Memory B cell (primary cell): ENCODE measurements at regions not wholly inside any gene's neighbourhood (a gene's known extent, or its start where the extent isn't known, plus 50 kb on each side); places are given as distances from the start of the nearest gene placed in this dataset.

Source experiments
- ATAC-seq: fragments of 150-1000 bp; cut with Tn5 transposase; 2 replicates; pipeline ENCODE4 v1.10.0; 2021; ENCODE audit warnings: low read depth, mild to moderate bottlenecking, moderate library complexity
- DNase-seq, 2 donors: peaks; one replicate each; pipeline ENCODE4 v3.0.0; 2022; ENCODE audit warnings: low spot score in 2 of 2
- H3K27ac Mint-ChIP-seq: one replicate; pipeline ENCODE4 v1.8.0; 2022; ENCODE audit warnings: mild to moderate bottlenecking, moderate library complexity, mixed read lengths
- H3K27me3 Mint-ChIP-seq: one replicate; pipeline ENCODE4 v1.8.0; 2022; ENCODE audit warnings: mixed read lengths
- H3K36me3 Mint-ChIP-seq: one replicate; pipeline ENCODE4 v1.8.0; 2022; ENCODE audit warnings: mild to moderate bottlenecking, mixed read lengths
- H3K4me1 Mint-ChIP-seq: one replicate; pipeline ENCODE4 v1.8.0; 2022; ENCODE audit warnings: mixed read lengths
- H3K4me3 Mint-ChIP-seq: one replicate; pipeline ENCODE4 v1.8.0; 2022; ENCODE audit warnings: mild to moderate bottlenecking, moderate library complexity, mixed read lengths
- H3K9me3 Mint-ChIP-seq: one replicate; pipeline ENCODE4 v1.8.0; 2022; ENCODE audit warnings: mixed read lengths

- Mint-ChIP-seq H3K4me3 (no peak overlapping the region), H3K4me1 (no peaks in the 10 kb centered on the region), H3K27ac (no peak overlapping the region), H3K36me3 (no peaks in the 10 kb centered on the region), H3K27me3 (no peaks in the 10 kb centered on the region), H3K9me3 (no peaks in the 10 kb centered on the region)
- ATAC-seq (no peak), DNase-seq (no peak)
Observed at GRCh38 chr14:84037593-84037992, 1492.4 kb upstream of the FLRT2 start.

- H3K27ac Mint-ChIP-seq: no peak overlapping the region
- no peaks in the 10 kb centered on the region for H3K36me3 Mint-ChIP-seq
- no peak for DNase-seq
Observed at GRCh38 chr14:84040101-84040500, 1489.8 kb upstream of the FLRT2 start.

DNA sequence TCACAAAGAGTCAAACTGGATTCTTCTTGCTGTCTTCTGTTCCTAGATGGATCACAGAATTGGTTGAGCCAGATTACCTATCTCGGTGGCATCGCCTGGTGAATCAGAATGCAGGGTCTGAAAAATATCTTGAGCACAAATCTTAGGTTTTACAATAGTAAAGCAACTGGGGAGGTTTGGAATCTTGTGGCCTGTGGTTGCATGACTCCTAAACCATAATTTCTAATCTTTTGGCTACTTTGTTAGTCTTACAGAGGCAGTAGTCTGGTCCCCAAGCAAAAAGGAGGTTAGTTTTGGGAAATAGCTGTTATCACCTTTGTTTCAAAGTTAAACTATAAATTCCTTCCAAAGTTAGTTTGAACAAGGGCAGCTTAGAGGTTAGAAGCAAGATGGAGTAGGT, 1488.5 kb upstream of the FLRT2 start:
- no peaks in the 10 kb centered on the region for H3K4me1 Mint-ChIP-seq
- H3K4me3 Mint-ChIP-seq: no peak overlapping the region
- no peak for ATAC-seq
- no peak overlapping the region for H3K27ac Mint-ChIP-seq
- H3K9me3 Mint-ChIP-seq: no peaks in the 10 kb centered on the region
- DNase-seq: no peak
- no peaks in the 10 kb centered on the region for H3K36me3 Mint-ChIP-seq
- H3K27me3 Mint-ChIP-seq: no peaks in the 10 kb centered on the region

More at GRCh38 chr14:84040101-84040500, 1489.8 kb upstream of the FLRT2 start:
- no peaks in the 10 kb centered on the region for H3K4me1 Mint-ChIP-seq
- no peaks in the 10 kb centered on the region for H3K9me3 Mint-ChIP-seq
- no peak for ATAC-seq
- H3K27me3 Mint-ChIP-seq: no peaks in the 10 kb centered on the region
- H3K4me3 Mint-ChIP-seq: no peak overlapping the region

DNA sequence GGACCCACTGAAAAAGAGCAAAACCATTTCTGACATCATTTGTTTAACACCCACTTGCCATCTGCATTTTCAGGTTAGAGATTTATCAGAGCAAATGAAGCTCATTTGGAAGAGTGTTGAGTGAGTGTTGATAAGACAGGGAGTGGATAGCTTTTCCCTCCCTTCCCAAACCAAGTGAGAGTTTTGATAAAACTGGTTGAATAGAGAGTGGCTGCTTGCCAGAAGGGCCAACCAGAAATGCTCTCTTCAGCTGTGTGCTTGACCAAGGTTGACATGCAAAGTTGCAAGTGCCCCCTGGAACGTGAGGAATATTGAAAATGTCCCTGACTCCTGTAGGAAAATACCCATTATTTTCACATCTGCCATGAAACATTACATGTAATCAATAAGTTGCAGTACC, 1487.0 kb upstream of the FLRT2 start:
- no peak for DNase-seq
- no peak for ATAC-seq

DNA sequence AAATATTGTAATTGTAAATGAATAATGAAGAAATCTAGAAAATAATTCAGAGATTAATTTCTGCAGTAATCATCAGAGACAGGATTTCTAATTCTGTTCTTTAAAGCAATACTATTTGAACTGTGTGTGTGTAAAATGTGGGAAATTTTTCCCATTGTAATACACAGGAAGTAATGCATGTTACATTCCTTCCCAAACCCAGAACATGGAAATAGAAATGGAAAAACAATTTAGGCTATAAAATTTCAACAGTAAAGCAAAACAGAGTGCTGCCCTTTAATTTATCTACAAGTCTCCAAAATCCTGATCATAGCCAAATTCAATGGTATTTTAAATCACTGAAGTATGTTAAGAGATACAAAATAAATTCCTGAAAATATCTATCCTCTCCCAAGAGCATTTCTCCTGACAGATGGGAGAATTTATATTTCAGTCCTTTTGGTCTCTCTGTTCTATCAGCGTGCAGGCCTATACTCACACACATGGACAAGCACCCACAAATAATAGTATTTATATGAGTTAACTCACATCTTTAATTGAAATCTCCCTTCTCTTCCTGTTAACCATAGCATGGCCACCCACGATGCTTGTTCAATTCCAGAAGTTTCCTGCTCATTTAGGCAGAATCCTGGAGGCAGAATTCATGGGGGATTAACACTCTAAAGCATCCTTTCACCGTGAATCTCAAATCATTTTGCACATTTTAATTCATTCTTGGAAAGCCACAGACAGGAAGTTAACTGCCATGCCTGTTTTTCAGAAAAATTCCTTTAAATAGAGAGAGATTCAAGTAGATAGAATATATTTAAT, 1465.4 kb upstream of the FLRT2 start:
- Mint-ChIP-seq H3K27me3 (no peaks in the 10 kb centered on the region), H3K36me3 (no peaks in the 10 kb centered on the region), H3K4me3 (no peak overlapping the region), H3K27ac (no peak overlapping the region), H3K4me1 (no peaks in the 10 kb centered on the region), H3K9me3 (peaks cover 8% of the 10 kb centered on the region)
- no peak for DNase-seq
- ATAC-seq: no peak

More for the DNA sequence above, 1487.0 kb upstream of the FLRT2 start:
- Mint-ChIP-seq H3K27ac (no peak overlapping the region), H3K9me3 (no peaks in the 10 kb centered on the region), H3K4me1 (no peaks in the 10 kb centered on the region), H3K4me3 (no peak overlapping the region), H3K27me3 (no peaks in the 10 kb centered on the region), H3K36me3 (no peaks in the 10 kb centered on the region)

- Mint-ChIP-seq H3K36me3 (no peaks in the 10 kb centered on the region), H3K27ac (no peak overlapping the region), H3K9me3 (peaks cover 8% of the 10 kb centered on the region), H3K4me1 (no peaks in the 10 kb centered on the region), H3K27me3 (no peaks in the 10 kb centered on the region), H3K4me3 (no peak overlapping the region)
- no peak for ATAC-seq
- no peak for DNase-seq
Observed at GRCh38 chr14:84065811-84066210, 1464.1 kb upstream of the FLRT2 start.

- Mint-ChIP-seq H3K27me3 (no peaks in the 10 kb centered on the region), H3K36me3 (no peaks in the 10 kb centered on the region), H3K27ac (no peak overlapping the region), H3K9me3 (peaks cover 4% of the 10 kb centered on the region), H3K4me3 (no peak overlapping the region), H3K4me1 (no peaks in the 10 kb centered on the region)
- ATAC-seq (no peak), DNase-seq (no peak)
Observed at GRCh38 chr14:84068288-84068687, 1461.7 kb upstream of the FLRT2 start.

GRCh38 chr14:84071061-84071460, 1458.9 kb upstream of the FLRT2 start:
- ATAC-seq (no peak), DNase-seq (no peak)
- no peak overlapping the region for H3K27ac Mint-ChIP-seq
- no peaks in the 10 kb centered on the region for H3K36me3 Mint-ChIP-seq
- H3K4me3 Mint-ChIP-seq: no peak overlapping the region
- no peaks in the 10 kb centered on the region for H3K4me1 Mint-ChIP-seq
- H3K9me3 Mint-ChIP-seq: peaks cover 7% of the 10 kb centered on the region
- no peaks in the 10 kb centered on the region for H3K27me3 Mint-ChIP-seq

GRCh38 chr14:84074626-84075025, 1455.3 kb upstream of the FLRT2 start:
- peaks cover 7% of the 10 kb centered on the region for H3K9me3 Mint-ChIP-seq
- H3K36me3 Mint-ChIP-seq: no peaks in the 10 kb centered on the region
- H3K27me3 Mint-ChIP-seq: no peaks in the 10 kb centered on the region
- H3K27ac Mint-ChIP-seq: no peak overlapping the region
- DNase-seq (no peak), ATAC-seq (no peak)
- H3K4me1 Mint-ChIP-seq: no peaks in the 10 kb centered on the region
- H3K4me3 Mint-ChIP-seq: no peak overlapping the region

GRCh38 chr14:84080944-84081343, 1449.0 kb upstream of the FLRT2 start:
- H3K36me3 Mint-ChIP-seq: no peaks in the 10 kb centered on the region
- no peak overlapping the region for H3K4me3 Mint-ChIP-seq
- no peaks in the 10 kb centered on the region for H3K4me1 Mint-ChIP-seq
- no peaks in the 10 kb centered on the region for H3K27me3 Mint-ChIP-seq
- DNase-seq (no peak), ATAC-seq (no peak)
- peaks cover 10% of the 10 kb centered on the region for H3K9me3 Mint-ChIP-seq
- H3K27ac Mint-ChIP-seq: no peak overlapping the region

DNA sequence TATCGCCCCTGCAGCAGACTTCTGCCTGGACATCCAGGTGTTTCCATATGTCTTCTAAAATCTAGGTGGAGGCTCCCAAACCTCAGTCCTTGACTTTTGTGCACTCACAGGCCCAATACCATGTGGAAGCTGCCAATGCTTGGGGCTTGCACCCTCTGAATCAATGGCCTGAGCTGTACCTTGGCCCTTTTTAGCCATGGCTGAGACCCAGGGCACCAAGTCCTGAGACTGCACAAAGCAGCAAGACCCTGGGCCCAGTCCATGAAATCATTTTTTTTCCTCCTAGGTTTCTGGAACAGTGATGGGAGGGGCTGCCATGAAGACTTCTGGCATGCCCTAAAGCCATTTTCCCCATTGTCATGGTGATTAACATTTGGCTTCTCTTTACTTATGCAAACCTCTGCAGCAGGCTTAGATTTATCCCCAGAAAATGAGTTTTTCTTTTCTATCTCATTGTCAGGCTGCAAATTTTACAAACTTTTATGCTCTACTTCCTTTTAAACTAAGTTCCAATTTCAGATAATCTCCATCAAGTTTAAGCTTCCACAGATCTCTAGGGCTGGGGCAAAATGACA, 1445.8 kb upstream of the FLRT2 start:
- DNase-seq: no peak
- no peaks in the 10 kb centered on the region for H3K36me3 Mint-ChIP-seq
- no peaks in the 10 kb centered on the region for H3K4me1 Mint-ChIP-seq
- no peak overlapping the region for H3K27ac Mint-ChIP-seq
- H3K27me3 Mint-ChIP-seq: no peaks in the 10 kb centered on the region
- no peak overlapping the region for H3K4me3 Mint-ChIP-seq
- ATAC-seq: no peak
- H3K9me3 Mint-ChIP-seq: peaks cover 13% of the 10 kb centered on the region

DNA sequence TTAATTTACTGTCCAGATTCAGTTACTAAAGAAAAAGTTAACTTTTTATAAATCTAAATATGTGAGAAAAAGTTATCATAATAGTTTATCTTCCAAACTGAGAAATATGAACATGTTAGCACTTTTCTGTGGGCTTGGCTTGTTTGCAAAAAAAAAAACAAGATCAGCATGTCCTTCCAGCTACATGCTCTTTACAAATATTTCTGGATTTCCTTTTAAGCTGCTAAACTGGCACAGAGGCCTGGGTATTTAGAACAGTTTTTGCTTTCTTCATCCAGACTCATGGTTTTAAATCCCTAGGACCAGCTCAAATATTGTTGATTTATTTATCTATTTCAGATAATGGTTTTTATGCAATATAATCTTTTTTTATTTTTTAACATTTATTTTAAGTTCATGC, 1444.5 kb upstream of the FLRT2 start:
- H3K9me3 Mint-ChIP-seq: peaks cover 13% of the 10 kb centered on the region
- H3K4me1 Mint-ChIP-seq: no peaks in the 10 kb centered on the region
- H3K4me3 Mint-ChIP-seq: no peak overlapping the region
- DNase-seq (no peak), ATAC-seq (no peak)
- no peaks in the 10 kb centered on the region for H3K36me3 Mint-ChIP-seq
- no peaks in the 10 kb centered on the region for H3K27me3 Mint-ChIP-seq
- no peak overlapping the region for H3K27ac Mint-ChIP-seq

DNA sequence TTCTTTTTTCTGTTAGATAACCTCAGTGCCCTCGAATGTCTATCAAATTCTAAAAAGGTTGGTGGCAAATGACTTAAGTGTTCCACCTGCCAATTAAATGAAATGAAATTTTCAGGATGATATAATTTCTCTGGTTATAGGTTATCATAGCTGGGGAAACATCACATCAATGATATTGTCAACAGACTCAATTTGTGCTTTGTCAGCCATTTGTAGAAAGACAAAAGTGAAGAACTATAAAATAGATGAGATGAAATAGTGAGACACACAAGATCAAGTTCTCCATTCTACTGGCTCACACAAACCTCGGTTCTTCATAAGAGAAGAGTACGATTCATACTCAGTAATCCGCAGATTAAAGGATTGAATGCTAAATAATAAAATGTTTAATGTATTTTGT, 1443.2 kb upstream of the FLRT2 start:
- Mint-ChIP-seq H3K27ac (no peak overlapping the region), H3K27me3 (no peaks in the 10 kb centered on the region), H3K36me3 (no peaks in the 10 kb centered on the region), H3K9me3 (peaks cover 7% of the 10 kb centered on the region), H3K4me3 (no peak overlapping the region), H3K4me1 (no peaks in the 10 kb centered on the region)
- ATAC-seq: no peak
- DNase-seq: no peak

DNA sequence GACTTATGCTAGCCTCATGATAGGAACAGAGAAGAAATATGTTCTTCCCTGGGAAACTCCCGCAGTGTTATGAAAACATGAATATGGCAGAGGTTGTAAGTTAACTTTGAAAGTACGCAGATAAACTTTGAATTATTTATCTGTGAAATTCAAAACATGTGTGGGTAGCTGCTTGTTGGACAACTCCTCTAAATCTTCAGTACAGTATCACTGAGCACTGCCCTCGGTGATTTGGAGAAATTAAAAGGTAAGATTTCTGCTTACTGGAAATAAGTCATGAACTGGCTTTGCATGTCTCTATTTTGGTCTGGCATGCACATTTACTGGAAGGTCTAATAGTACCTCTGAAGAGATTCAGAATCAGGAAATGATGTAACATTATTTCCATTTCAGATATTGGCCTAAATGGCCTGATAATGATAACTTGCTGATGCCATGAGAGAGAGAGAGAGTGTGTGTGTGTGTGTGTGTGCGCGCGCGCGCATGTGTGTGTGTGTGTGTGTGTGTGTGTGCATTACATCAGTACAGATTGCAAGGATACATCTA, 1441.9 kb upstream of the FLRT2 start:
- no peak overlapping the region for H3K4me3 Mint-ChIP-seq
- no peak for DNase-seq
- no peak overlapping the region for H3K27ac Mint-ChIP-seq
- H3K4me1 Mint-ChIP-seq: no peaks in the 10 kb centered on the region
- ATAC-seq: no peak
- H3K36me3 Mint-ChIP-seq: no peaks in the 10 kb centered on the region
- H3K27me3 Mint-ChIP-seq: no peaks in the 10 kb centered on the region
- H3K9me3 Mint-ChIP-seq: peaks cover 7% of the 10 kb centered on the region

- Mint-ChIP-seq H3K27me3 (no peaks in the 10 kb centered on the region), H3K4me3 (no peak overlapping the region), H3K4me1 (no peaks in the 10 kb centered on the region), H3K9me3 (peaks cover 8% of the 10 kb centered on the region), H3K36me3 (no peaks in the 10 kb centered on the region), H3K27ac (no peak overlapping the region)
- no peak for DNase-seq
- no peak for ATAC-seq
Observed at GRCh38 chr14:84090837-84091236, 1439.1 kb upstream of the FLRT2 start.
